SK-N-MC (cell line): ENCODE measurements at regions not wholly inside any gene's neighbourhood (a gene's known extent, or its start where the extent isn't known, plus 50 kb on each side); places are given as distances from the start of the nearest gene placed in this dataset.
"Not testable (repeated sequence)": the region's sequence is repeated elsewhere in the genome, so short reads cannot be mapped to it uniquely, and the experiment has no call there.

Experiments
- DNase-seq: peaks from one replicate; pipeline ENCODE4 v3.0.0-alpha.2; 2011; ENCODE audit warnings: low read depth, low spot score
- H3K27ac ChIP-seq: fragments of 200-600 bp; sonication (generic); 2 replicates; pipeline ENCODE4 v1.5.1; 2016; ENCODE audit warnings: mixed run types
- H3K36me3 ChIP-seq: fragments of 200-600 bp; sonication (generic); 2 replicates; pipeline ENCODE4 v1.6.1; 2017; ENCODE audit warnings: antibody characterized with exemption, low read length, mixed read lengths; ENCODE audit not compliant: insufficient read depth
- H3K4me3 ChIP-seq: fragments of 200-600 bp; sonication (generic); 2 replicates; pipeline ENCODE4 v1.5.1; 2016
- H3K9ac ChIP-seq: fragments of 200-600 bp; sonication (generic); 2 replicates; pipeline ENCODE4 v1.8.0; 2017; ENCODE audit warnings: mixed run types, mixed read lengths; ENCODE audit not compliant: insufficient read length
- H3K9me3 ChIP-seq: fragments of 200-600 bp; sonication (generic); 2 replicates; pipeline ENCODE4 v1.6.1; 2017; ENCODE audit warnings: low read depth, mild to moderate bottlenecking, antibody characterized with exemption, low read length, moderate library complexity, mixed read lengths
- EZH2 ChIP-seq: fragments of 200-600 bp; sonication (generic); IDR thresholded peaks from one replicate; pipeline ENCODE4 v1.6.1; 2017; ENCODE audit warnings: antibody characterized with exemption
- FOXP2 ChIP-seq: optimal IDR thresholded peaks from 2 replicates; pipeline ENCODE3; 2011; ENCODE audit warnings: mild to moderate bottlenecking, moderate library complexity; ENCODE audit not compliant: insufficient read depth; ENCODE audit errors: extremely low read length, control extremely low read depth
- POLR2AphosphoS5 ChIP-seq: IDR thresholded peaks from 2 replicates; pipeline ENCODE4 v1.6.1; 2012; ENCODE audit warnings: mild to moderate bottlenecking, low read depth, low read length, borderline replicate concordance

DNA sequence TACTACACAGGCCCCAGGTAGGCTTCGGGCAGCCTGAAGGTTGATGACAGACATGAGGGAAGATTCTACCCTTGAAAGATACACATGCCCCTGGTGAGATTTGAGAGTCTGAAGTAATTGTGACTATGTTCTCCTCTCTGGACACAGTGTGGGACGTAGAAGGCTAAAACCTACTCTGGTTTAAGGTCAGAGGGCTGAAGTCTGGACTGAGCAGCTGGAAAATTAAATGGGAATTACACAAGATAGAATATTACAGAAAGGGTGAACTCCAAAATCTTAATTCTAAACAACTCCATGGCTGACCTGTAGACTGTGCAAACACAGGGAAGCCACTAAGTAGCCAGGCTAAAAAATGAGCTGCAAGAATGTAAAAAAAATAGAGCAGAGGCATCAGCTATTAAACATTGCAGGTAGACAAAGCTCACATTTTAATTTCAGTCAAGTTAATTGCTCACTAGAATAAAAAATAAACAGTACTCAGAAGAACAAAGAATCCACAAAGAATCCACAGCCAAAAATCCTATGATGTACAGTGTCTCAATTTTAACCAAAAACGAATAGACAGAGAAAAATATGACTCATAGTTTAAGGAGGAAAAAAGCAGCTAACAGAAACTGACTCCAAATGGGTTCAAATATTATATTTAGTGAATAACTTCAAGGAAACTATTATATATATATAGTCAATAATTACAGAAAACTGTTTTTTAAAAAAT lies 170.4 kb downstream of the PCDH18 start:
- Histone ChIP-seq H3K9me3 (no peaks in the 10 kb centered on the region), H3K9ac (no peak overlapping the region), H3K36me3 (no peaks in the 10 kb centered on the region), H3K27ac (no peak overlapping the region), H3K4me3 (no peak overlapping the region)
- no peak for TF ChIP-seq FOXP2
- no peak for TF ChIP-seq EZH2
- TF ChIP-seq POLR2AphosphoS5 = no peak
- no peak for DNase-seq

DNA sequence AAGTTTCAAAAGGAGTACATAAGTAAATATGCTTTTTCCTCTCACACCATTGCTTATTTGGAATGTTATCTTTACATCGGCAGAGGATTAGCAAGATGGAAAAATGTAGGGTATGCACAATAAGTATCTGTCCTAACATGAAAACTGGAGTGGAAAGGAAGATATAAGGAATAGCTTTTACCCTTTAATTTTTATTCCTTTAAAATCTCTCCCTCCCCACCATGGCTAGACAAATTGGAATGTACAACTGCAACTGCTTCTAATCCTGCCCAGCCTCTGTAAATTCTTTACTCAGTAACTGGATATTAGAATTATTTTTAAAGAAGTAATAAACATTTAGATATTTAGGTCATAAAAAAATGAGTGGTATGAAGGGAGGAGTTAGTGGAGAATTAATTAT lies 171.5 kb downstream of the PCDH18 start:
- H3K9ac ChIP-seq = no peak overlapping the region
- TF ChIP-seq EZH2 = no peak
- no peak for TF ChIP-seq FOXP2
- no peak for TF ChIP-seq POLR2AphosphoS5
- no peak overlapping the region for H3K4me3 ChIP-seq
- peak overlapping the region; percentile 81; the same call in 1 of the 2 replicates for H3K27ac ChIP-seq
- H3K9me3 ChIP-seq = no peaks in the 10 kb centered on the region
- DNase-seq = no peak
- H3K36me3 ChIP-seq = no peaks in the 10 kb centered on the region

DNA sequence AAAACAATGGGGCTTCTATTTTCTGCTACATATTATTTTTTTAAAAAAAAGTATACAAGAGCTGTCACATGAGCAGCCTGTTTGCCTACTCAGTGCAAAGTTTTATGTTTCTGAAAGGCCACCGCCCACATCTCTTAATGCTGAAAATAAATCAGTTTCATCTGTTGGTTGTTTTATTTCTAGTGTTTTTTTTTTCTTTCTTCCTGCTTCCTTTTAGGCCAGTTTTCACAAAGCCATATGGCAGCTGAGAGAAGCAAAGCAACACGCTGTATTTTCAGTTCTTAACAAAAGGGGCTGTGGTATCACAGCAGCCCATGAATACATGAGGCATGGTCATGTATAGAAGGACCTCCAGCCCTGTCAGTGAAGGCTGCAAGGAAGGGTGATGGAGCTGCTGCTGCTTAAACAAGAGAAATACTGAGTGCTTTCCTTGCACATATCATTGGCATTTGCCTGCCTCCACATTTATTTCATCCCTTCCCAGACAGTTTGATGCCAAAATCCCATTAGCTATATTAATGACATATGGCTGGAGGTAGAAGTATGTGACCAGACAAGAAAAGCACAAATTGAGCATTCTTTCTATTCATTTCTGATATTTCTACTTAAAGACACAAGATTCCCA lies 172.5 kb downstream of the PCDH18 start:
- TF ChIP-seq FOXP2 (no peak), EZH2 (no peak), POLR2AphosphoS5 (no peak)
- Histone ChIP-seq H3K4me3 (peak overlapping the region; percentile 64), H3K9me3 (no peaks in the 10 kb centered on the region), H3K27ac (peak overlapping the region; percentile 81), H3K9ac (peak overlapping the region; percentile 21), H3K36me3 (no peaks in the 10 kb centered on the region)
- no peak for DNase-seq

DNA sequence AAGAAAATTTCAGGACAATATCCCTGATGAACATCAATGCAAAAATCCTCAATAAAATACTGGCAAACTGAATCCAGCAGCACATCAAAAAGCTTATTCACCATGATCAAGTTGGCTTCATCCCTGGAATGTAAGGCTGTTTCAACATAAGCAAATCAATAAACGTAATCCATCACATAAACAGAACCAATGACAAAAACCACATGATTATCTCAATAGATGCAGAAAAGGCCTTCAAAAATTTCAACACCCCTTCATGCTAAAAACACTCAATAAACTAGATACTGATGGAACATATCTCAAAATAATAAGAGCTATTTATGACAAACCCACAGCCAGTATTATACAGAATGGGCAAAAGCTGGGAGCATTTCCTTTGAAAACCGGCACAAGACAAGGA lies 177.7 kb downstream of the PCDH18 start:
- H3K9ac ChIP-seq = not testable (repeated sequence)

DNA sequence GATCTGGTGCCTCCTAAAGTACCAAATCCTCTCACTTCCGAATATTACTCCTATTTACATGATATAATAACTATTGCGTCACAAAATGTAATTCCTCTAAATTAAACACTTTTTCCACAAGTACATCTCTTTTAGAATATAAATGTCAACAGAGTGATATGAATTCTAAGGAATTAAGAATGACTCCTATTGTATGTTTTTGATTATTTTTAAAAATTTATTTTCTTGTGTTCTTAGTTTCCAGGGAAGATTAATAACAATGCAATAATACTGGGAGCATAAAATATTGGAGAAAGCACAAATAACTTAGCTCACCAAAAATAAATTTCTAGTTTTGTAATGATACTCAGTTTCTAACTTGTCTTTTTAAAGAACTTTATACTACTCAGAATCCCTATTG lies 184.9 kb downstream of the PCDH18 start:
- DNase-seq = no peak
- H3K9me3 ChIP-seq = no peaks in the 10 kb centered on the region
- no peak overlapping the region for H3K4me3 ChIP-seq
- H3K36me3 ChIP-seq = no peaks in the 10 kb centered on the region
- no peak overlapping the region for H3K27ac ChIP-seq
- TF ChIP-seq FOXP2 = no peak
- H3K9ac ChIP-seq = no peak overlapping the region

More for the DNA sequence above, 177.7 kb downstream of the PCDH18 start:
- not testable (repeated sequence) for H3K27ac ChIP-seq, H3K9me3 ChIP-seq, H3K36me3 ChIP-seq, H3K4me3 ChIP-seq, DNase-seq

DNA sequence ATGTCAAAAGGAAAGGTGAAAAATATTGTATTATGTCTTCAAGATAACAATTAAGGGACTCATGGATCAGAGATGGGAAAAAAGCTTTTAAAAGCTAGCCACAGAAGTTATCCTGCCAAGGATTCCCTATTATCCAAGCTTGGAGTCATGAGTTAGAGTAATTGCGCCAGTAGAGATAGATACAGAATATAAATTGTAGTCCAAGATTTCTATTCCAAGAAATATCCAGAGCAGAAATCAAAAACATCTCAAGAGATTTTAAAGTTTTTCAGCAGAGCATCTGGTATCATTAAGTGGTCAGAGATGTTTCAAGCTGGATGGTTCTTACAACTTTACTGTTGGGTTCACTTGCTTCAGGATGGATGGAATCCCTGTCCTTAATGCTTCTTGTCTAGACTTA lies 186.7 kb downstream of the PCDH18 start:
- Histone ChIP-seq H3K9ac (no peak overlapping the region), H3K27ac (no peak overlapping the region), H3K4me3 (no peak overlapping the region), H3K9me3 (no peaks in the 10 kb centered on the region), H3K36me3 (no peaks in the 10 kb centered on the region)
- no peak for DNase-seq
- TF ChIP-seq POLR2AphosphoS5 (no peak), FOXP2 (no peak), EZH2 (no peak)

DNA sequence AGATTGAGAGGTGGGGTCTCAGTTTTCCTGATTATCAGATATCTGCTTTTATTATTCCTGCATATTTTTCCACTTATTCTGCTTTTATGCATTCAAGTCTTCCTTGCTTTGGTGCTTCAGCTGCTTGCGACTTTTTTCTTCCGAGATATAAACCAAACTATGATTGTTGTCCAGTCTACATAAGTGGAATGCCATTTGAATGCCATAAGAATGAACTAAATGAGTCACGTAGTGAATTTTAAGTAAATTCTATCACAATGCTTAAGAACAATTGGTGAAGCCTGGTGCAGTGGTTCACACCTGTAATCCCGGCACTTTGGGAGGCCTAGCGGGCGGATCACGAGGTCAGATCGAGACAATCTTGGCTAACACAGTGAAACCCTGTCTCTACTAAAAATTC lies 189.1 kb downstream of the PCDH18 start:
- Histone ChIP-seq H3K4me3 (no peak overlapping the region), H3K27ac (no peak overlapping the region), H3K36me3 (no peaks in the 10 kb centered on the region), H3K9ac (no peak overlapping the region), H3K9me3 (no peaks in the 10 kb centered on the region)
- no peak for TF ChIP-seq POLR2AphosphoS5
- TF ChIP-seq EZH2 = no peak
- TF ChIP-seq FOXP2 = no peak
- no peak for DNase-seq

DNA sequence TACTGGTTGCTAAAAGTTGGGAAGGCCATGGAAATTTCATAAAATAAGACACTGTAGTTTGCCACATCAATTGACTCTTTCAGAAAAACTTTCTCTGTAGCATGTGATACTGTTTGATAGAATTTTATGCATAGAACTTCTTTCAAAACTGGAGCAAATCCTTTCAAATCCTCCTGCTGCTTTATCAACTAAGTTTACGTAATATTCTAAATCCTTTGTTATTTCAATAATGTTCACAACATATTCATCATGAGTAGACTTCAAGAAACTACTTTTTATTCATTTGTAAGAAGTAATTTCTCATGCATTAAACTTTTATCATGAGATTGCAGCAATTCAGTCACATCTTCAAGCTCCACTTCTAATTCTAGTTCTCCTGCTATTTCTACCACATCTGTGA lies 199.3 kb downstream of the PCDH18 start:
- TF ChIP-seq POLR2AphosphoS5 (no peak), FOXP2 (no peak), EZH2 (no peak)
- H3K9me3 ChIP-seq = 0 out of 2 replicates have a peak, but pooled peaks cover 2% of the 10 kb centered on the region
- no peak overlapping the region for H3K4me3 ChIP-seq
- no peak for DNase-seq
- H3K27ac ChIP-seq = no peak overlapping the region
- H3K36me3 ChIP-seq = no peaks in the 10 kb centered on the region
- H3K9ac ChIP-seq = no peak overlapping the region

DNA sequence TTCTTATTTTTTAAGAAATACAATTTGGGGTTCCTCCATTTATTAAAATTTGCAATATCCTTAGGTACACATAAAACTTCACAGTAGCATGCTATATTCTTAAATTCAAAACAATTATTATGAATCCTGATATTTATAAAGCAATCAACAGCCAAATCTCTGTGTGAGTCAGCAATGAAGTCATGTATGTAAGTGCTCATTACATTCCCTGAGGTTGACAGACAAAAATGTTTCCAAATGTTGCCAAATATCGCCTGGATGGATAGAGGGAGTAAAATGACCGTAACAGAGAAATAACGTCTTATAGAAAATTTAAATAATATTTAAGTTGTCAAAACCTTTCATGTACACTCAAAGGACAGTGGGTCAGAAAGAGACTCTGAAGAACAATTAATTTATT lies 220.0 kb downstream of the PCDH18 start:
- Histone ChIP-seq H3K9me3 (peaks cover 4% of the 10 kb centered on the region; the same call in 1 of the 2 replicates), H3K4me3 (no peak overlapping the region), H3K27ac (no peak overlapping the region), H3K9ac (no peak overlapping the region), H3K36me3 (peaks cover 4% of the 10 kb centered on the region; the same call in 1 of the 2 replicates)
- no peak for DNase-seq
- TF ChIP-seq FOXP2 = no peak
- no peak for TF ChIP-seq POLR2AphosphoS5
- TF ChIP-seq EZH2 = no peak
